ENCODE measurements at regions not wholly inside any gene's neighbourhood (a gene's known extent, or its start where the extent isn't known, plus 50 kb on each side); places are given as distances from the start of the nearest gene placed in this dataset.

- ATAC-seq, result peak; percentile 91 to 95 (median 92)
- H3K9me3 ChIP-seq, result no peaks in the 10 kb centered on the region
- peaks cover 0 to 20% (median 5%) of the 10 kb centered on the region in 4 donors for H3K4me1 ChIP-seq
- no peaks in the 10 kb centered on the region for H3K36me3 ChIP-seq
- H3K27me3 ChIP-seq, result no peaks in the 10 kb centered on the region
- no peak overlapping the region for H3K4me3 ChIP-seq
- intact Hi-C loops (cut with DNase I), result no loop called here
- DNase-seq, result peak; percentile 87 to 96 (median 96)
- 40% methylated on average over 1 of the region's 15 CpGs for WGBS (ENCODE audit: insufficient coverage, low coverage, low lambda C conversion rate, missing lambda C conversion rate)
- H3K27ac ChIP-seq, result peak overlapping the region in 2 of 3 donors; percentile 9 to 60
- no peak for TF ChIP-seq POLR2A (IDR thresholded peaks at IDR 0.05)
- no peak for TF ChIP-seq CTCF (IDR thresholded peaks at IDR 0.05)
Measured at GRCh38 chr2:240368781-240369331, 66.6 kb upstream of the GPC1 start.

- H3K4me3 ChIP-seq, result no peak overlapping the region
- H3K9me3 ChIP-seq, result no peaks in the 10 kb centered on the region
- intact Hi-C loops (cut with DNase I), result no loop called here
- no peak for TF ChIP-seq CTCF (IDR thresholded peaks at IDR 0.05)
- no peak for TF ChIP-seq POLR2A (IDR thresholded peaks at IDR 0.05)
- ATAC-seq (peak in 3 of 4 donors; percentile 25 to 48 (median 44)), DNase-seq (no peak)
- no peaks in the 10 kb centered on the region for H3K36me3 ChIP-seq
- 20% methylated on average over 2 of the region's 4 CpGs for WGBS (ENCODE audit: insufficient coverage, low coverage, low lambda C conversion rate, missing lambda C conversion rate)
- no peaks in the 10 kb centered on the region for H3K27me3 ChIP-seq
- peak overlapping the region in 1 of 3 donors; percentile 60 for H3K27ac ChIP-seq
- peaks cover 0 to 20% (median 5%) of the 10 kb centered on the region in 4 donors for H3K4me1 ChIP-seq
Measured at GRCh38 chr2:240369335-240369734, 66.1 kb upstream of the GPC1 start.

- Histone ChIP-seq H3K9me3 (no peaks in the 10 kb centered on the region), H3K4me1 (peaks cover 0 to 20% (median 5%) of the 10 kb centered on the region in 4 donors), H3K27me3 (no peaks in the 10 kb centered on the region), H3K36me3 (no peaks in the 10 kb centered on the region), H3K4me3 (no peak overlapping the region), H3K27ac (peak overlapping the region in 1 of 3 donors; percentile 60)
- WGBS (ENCODE audit: insufficient coverage, low coverage, low lambda C conversion rate, missing lambda C conversion rate), result 64% methylated on average over 5 of the region's 19 CpGs
- DNase-seq (no peak), ATAC-seq (peak in 2 of 4 donors; percentile 13 to 47)
- intact Hi-C loops (cut with DNase I), result no loop called here
- no peak for TF ChIP-seq POLR2A (IDR thresholded peaks at IDR 0.05)
- TF ChIP-seq CTCF (IDR thresholded peaks at IDR 0.05), result no peak
Measured at GRCh38 chr2:240369801-240370585, 65.5 kb upstream of the GPC1 start.

- ATAC-seq (no peak), DNase-seq (no peak)
- no peak overlapping the region for H3K27ac ChIP-seq
Measured at GRCh38 chr2:240371129-240372000, 64.1 kb upstream of the GPC1 start.

More at GRCh38 chr2:240371129-240372000, 64.1 kb upstream of the GPC1 start:
- WGBS (ENCODE audit: insufficient coverage, low coverage, low lambda C conversion rate, missing lambda C conversion rate), result 79% methylated on average over 4 of the region's 22 CpGs
- intact Hi-C loops (cut with DNase I), result no loop called here
- TF ChIP-seq POLR2A (IDR thresholded peaks at IDR 0.05), result no peak
- no peak for TF ChIP-seq CTCF (IDR thresholded peaks at IDR 0.05)
- H3K9me3 ChIP-seq, result no peaks in the 10 kb centered on the region
- H3K4me3 ChIP-seq, result no peak overlapping the region
- H3K27me3 ChIP-seq, result no peaks in the 10 kb centered on the region
- H3K36me3 ChIP-seq, result no peaks in the 10 kb centered on the region
- peaks cover 0 to 20% (median 5%) of the 10 kb centered on the region in 4 donors for H3K4me1 ChIP-seq

Measured in right lobe of liver (tissue), 6 donors.